ENCODE measurements at regions not wholly inside any gene's neighbourhood (a gene's known extent, or its start where the extent isn't known, plus 50 kb on each side); places are given as distances from the start of the nearest gene placed in this dataset.
"Not testable (repeated sequence)": the region's sequence is repeated elsewhere in the genome, so short reads cannot be mapped to it uniquely, and the experiment has no call there.

DNA sequence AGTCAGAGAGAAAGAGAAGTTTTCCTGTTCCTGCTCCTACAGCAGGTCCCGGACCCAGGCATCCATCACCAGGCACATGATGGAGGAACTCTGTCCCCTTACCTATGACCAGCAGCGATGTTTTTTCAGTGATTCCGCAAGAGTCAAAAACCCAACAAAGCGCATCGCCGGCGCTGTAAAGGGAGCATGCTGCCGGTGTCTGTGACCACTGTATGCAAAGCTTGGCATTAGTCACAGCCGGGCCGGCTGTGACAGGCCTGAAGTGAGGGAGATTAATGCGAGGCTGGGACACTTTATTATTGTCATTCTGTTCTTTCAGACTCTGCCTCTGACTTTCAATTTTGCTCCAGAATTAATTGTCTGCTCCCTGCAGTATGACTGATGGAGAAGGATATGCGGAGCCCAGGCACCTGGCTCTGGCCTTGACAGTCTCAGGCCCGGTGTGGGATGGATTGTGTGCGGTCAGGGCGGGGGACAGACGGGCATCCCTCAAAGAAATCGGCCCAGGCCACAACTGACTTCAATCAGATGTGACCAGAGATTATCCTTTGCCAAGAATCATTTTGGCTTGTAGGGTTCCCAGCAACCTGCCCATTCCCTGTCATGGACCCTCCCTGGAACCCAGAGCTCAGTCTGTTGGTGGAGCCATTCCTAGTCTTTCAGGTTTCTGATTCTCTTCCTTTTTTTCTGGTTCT, 462.0 kb upstream of the ZNF507 start:
- 0 out of 2 replicates have a peak, but pooled peaks cover 7% of the 10 kb centered on the region for H3K27me3 ChIP-seq (ENCODE audit: control insufficient read depth, insufficient read depth, low read length)
- H3K9ac ChIP-seq (ENCODE audit: low read length), result no peak overlapping the region
- no peaks in the 10 kb centered on the region for H3K4me1 ChIP-seq (ENCODE audit: control insufficient read depth, insufficient read depth, low read length)
- no peak overlapping the region for H3K4me3 ChIP-seq (ENCODE audit: low read depth, low read length)
- H3K27ac ChIP-seq (ENCODE audit: low read depth, low read length), result no peak overlapping the region
- H3K9me3 ChIP-seq (ENCODE audit: control insufficient read depth, insufficient read depth, low read depth, low read length), result no peaks in the 10 kb centered on the region
- H3K36me3 ChIP-seq (ENCODE audit: control insufficient read depth, insufficient read depth, low read length), result no peaks in the 10 kb centered on the region

DNA sequence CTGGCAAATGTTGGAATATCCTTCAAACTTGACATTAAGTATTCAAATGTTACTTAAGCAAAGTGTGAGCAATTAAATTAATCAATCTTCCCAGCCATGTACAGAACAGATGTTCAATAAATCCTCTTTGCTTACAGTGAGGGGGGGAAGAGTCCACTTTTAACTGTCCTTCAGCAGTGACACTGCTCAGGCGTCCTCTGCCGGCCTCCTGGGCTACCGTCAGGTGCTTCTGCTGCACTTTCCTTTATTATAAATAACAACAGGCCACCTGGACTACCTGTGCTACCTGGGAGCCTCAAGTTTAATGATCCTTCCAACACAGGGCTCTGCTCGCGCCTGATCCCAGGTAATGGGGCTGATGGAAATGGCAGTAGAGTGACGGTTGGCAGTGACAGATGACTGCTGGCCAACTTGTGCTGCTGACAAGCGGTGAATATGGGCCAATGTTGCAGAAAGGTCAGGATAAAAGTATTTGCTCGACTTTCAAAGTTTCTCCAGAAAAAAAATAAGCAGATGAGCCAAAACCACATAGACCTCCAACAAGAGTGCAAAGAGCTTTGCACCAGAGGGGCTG, 460.0 kb upstream of the ZNF507 start:
- Histone ChIP-seq H3K36me3 (ENCODE audit: control insufficient read depth, insufficient read depth, low read length) (no peaks in the 10 kb centered on the region), H3K4me3 (ENCODE audit: low read depth, low read length) (no peak overlapping the region), H3K4me1 (ENCODE audit: control insufficient read depth, insufficient read depth, low read length) (peaks cover 1% of the 10 kb centered on the region; the same call in 1 of the 2 replicates), H3K9me3 (ENCODE audit: control insufficient read depth, insufficient read depth, low read depth, low read length) (no peaks in the 10 kb centered on the region), H3K9ac (ENCODE audit: low read length) (no peak overlapping the region), H3K27ac (ENCODE audit: low read depth, low read length) (no peak overlapping the region), H3K27me3 (ENCODE audit: control insufficient read depth, insufficient read depth, low read length) (0 out of 2 replicates have a peak, but pooled peaks cover 7% of the 10 kb centered on the region)

DNA sequence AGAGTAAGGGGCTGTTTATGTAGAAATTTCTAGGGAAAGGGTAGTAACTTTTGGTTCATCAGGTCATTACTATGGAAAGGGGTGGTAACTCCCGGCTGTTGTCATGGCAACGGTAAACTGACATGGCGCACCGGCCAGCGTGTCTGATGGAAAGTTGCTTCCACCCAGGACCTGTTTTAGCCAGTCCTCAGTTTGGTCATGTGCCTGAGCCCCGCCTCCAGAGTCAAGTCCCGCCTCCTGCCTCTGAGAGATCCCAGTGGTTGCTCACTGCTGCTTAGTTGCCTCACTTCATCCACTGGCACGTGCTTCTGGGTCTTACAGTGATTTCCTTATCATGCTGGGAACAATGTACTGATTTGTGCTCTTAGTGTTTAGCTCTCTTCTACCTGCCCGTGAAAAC, 455.2 kb upstream of the ZNF507 start:
- Histone ChIP-seq H3K4me3 (ENCODE audit: low read depth, low read length) (no peak overlapping the region), H3K27me3 (ENCODE audit: control insufficient read depth, insufficient read depth, low read length) (0 out of 2 replicates have a peak, but pooled peaks cover 4% of the 10 kb centered on the region), H3K9me3 (ENCODE audit: control insufficient read depth, insufficient read depth, low read depth, low read length) (peaks cover 4% of the 10 kb centered on the region; the same call in 1 of the 2 replicates), H3K9ac (ENCODE audit: low read length) (no peak overlapping the region), H3K27ac (ENCODE audit: low read depth, low read length) (no peak overlapping the region), H3K36me3 (ENCODE audit: control insufficient read depth, insufficient read depth, low read length) (no peaks in the 10 kb centered on the region), H3K4me1 (ENCODE audit: control insufficient read depth, insufficient read depth, low read length) (peaks cover 20% of the 10 kb centered on the region)

DNA sequence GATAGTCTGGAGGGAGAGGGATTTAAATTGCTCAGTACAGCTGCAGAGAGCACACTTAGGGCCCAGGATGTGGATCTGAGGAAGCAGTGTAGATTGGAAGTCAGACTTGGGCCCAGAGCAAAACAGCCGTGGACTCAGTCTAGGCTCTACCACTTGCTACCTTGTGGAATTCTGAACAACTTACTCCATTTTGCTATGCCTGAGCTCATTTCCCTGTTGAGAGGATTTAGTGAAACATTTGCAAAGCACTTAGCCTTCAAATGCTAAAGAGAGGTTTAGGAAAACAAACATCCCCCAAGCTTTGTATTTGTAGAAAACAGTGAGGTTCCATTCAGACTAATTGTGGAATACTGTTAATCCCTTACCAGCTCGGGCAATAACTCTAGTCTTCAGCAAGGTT, 453.4 kb upstream of the ZNF507 start:
- Histone ChIP-seq H3K9me3 (ENCODE audit: control insufficient read depth, insufficient read depth, low read depth, low read length) (peaks cover 4% of the 10 kb centered on the region; the same call in 1 of the 2 replicates), H3K27me3 (ENCODE audit: control insufficient read depth, insufficient read depth, low read length) (no peaks in the 10 kb centered on the region), H3K9ac (ENCODE audit: low read length) (no peak overlapping the region), H3K27ac (ENCODE audit: low read depth, low read length) (no peak overlapping the region), H3K36me3 (ENCODE audit: control insufficient read depth, insufficient read depth, low read length) (no peaks in the 10 kb centered on the region), H3K4me3 (ENCODE audit: low read depth, low read length) (no peak overlapping the region), H3K4me1 (ENCODE audit: control insufficient read depth, insufficient read depth, low read length) (peaks cover 20% of the 10 kb centered on the region)

GRCh38 chr19:31893491-31893890, 451.9 kb upstream of the ZNF507 start:
- H3K27ac ChIP-seq (ENCODE audit: low read depth, low read length); H3K4me3 ChIP-seq (ENCODE audit: low read depth, low read length); H3K9ac ChIP-seq (ENCODE audit: low read length); H3K27me3 ChIP-seq (ENCODE audit: control insufficient read depth, insufficient read depth, low read length); H3K9me3 ChIP-seq (ENCODE audit: control insufficient read depth, insufficient read depth, low read depth, low read length); H3K36me3 ChIP-seq (ENCODE audit: control insufficient read depth, insufficient read depth, low read length): not testable (repeated sequence)
- H3K4me1 ChIP-seq (ENCODE audit: control insufficient read depth, insufficient read depth, low read length), result peaks cover 20% of the 10 kb centered on the region

GRCh38 chr19:31894451-31894850, 451.0 kb upstream of the ZNF507 start:
- Histone ChIP-seq H3K4me3 (ENCODE audit: low read depth, low read length) (no peak overlapping the region), H3K27ac (ENCODE audit: low read depth, low read length) (no peak overlapping the region), H3K36me3 (ENCODE audit: control insufficient read depth, insufficient read depth, low read length) (no peaks in the 10 kb centered on the region), H3K27me3 (ENCODE audit: control insufficient read depth, insufficient read depth, low read length) (no peaks in the 10 kb centered on the region), H3K9ac (ENCODE audit: low read length) (no peak overlapping the region), H3K4me1 (ENCODE audit: control insufficient read depth, insufficient read depth, low read length) (peaks cover 20% of the 10 kb centered on the region), H3K9me3 (ENCODE audit: control insufficient read depth, insufficient read depth, low read depth, low read length) (peaks cover 4% of the 10 kb centered on the region; the same call in 1 of the 2 replicates)

GRCh38 chr19:31897292-31897691, 448.1 kb upstream of the ZNF507 start:
- no peak overlapping the region for H3K4me3 ChIP-seq (ENCODE audit: low read depth, low read length)
- H3K27me3 ChIP-seq (ENCODE audit: control insufficient read depth, insufficient read depth, low read length), result no peaks in the 10 kb centered on the region
- peaks cover 4% of the 10 kb centered on the region; the same call in 1 of the 2 replicates for H3K9me3 ChIP-seq (ENCODE audit: control insufficient read depth, insufficient read depth, low read depth, low read length)
- no peaks in the 10 kb centered on the region for H3K36me3 ChIP-seq (ENCODE audit: control insufficient read depth, insufficient read depth, low read length)
- H3K4me1 ChIP-seq (ENCODE audit: control insufficient read depth, insufficient read depth, low read length), result peaks cover under 1% of the 10 kb centered on the region; the same call in 1 of the 2 replicates
- H3K27ac ChIP-seq (ENCODE audit: low read depth, low read length), result no peak overlapping the region
- H3K9ac ChIP-seq (ENCODE audit: low read length), result no peak overlapping the region

- Histone ChIP-seq H3K4me3 (ENCODE audit: low read depth, low read length) (no peak overlapping the region), H3K27me3 (ENCODE audit: control insufficient read depth, insufficient read depth, low read length) (no peaks in the 10 kb centered on the region), H3K9ac (ENCODE audit: low read length) (no peak overlapping the region), H3K4me1 (ENCODE audit: control insufficient read depth, insufficient read depth, low read length) (no peaks in the 10 kb centered on the region), H3K9me3 (ENCODE audit: control insufficient read depth, insufficient read depth, low read depth, low read length) (no peaks in the 10 kb centered on the region), H3K27ac (ENCODE audit: low read depth, low read length) (no peak overlapping the region), H3K36me3 (ENCODE audit: control insufficient read depth, insufficient read depth, low read length) (no peaks in the 10 kb centered on the region)
These were observed 444.4 kb upstream of the ZNF507 start for GRCh38 chr19:31900991-31901390.

- no peaks in the 10 kb centered on the region for H3K27me3 ChIP-seq (ENCODE audit: control insufficient read depth, insufficient read depth, low read length)
- H3K4me1 ChIP-seq (ENCODE audit: control insufficient read depth, insufficient read depth, low read length), result no peaks in the 10 kb centered on the region
- no peak overlapping the region for H3K4me3 ChIP-seq (ENCODE audit: low read depth, low read length)
- H3K9me3 ChIP-seq (ENCODE audit: control insufficient read depth, insufficient read depth, low read depth, low read length), result no peaks in the 10 kb centered on the region
- no peaks in the 10 kb centered on the region for H3K36me3 ChIP-seq (ENCODE audit: control insufficient read depth, insufficient read depth, low read length)
- H3K9ac ChIP-seq (ENCODE audit: low read length), result no peak overlapping the region
- H3K27ac ChIP-seq (ENCODE audit: low read depth, low read length), result no peak overlapping the region
These were observed 442.6 kb upstream of the ZNF507 start for GRCh38 chr19:31902821-31903220.

- Histone ChIP-seq H3K9ac (ENCODE audit: low read length) (no peak overlapping the region), H3K27ac (ENCODE audit: low read depth, low read length) (no peak overlapping the region)
These were observed 441.4 kb upstream of the ZNF507 start for GRCh38 chr19:31903979-31904378.

DNA sequence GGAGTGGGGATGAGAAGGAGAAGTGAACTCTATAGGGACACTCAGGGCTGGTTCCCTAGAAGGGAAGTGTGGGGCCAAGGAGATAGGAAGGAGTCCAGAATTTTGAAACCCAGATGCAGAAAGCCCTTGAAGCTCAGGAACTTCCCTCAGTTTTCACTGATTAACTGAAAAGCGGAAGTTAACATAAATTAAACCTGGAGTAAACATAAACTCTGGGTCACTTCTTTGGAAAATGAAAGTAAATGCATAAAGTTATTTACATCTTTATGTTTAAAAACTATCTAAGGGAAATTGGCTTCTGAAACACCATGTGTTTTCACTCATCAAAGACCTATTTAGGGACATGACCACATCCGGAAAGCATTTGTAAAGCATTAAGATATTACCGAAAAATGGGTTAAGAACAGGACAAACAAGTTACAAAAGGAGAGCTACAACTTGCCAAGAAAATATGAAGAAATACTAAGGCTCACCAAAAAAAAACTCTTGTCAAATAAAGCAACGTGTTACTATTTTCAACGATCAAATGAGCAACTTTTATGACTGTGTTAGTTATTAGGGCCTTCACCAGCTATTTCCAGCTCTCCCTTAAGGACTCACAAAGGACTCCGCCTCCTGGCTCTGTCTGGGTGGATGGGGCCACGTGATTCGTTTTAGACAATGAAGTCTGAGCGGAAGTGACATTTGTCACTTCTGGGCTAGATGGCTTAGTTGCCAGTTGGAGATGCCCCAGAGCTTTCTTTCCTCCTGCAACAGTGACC, 439.1 kb upstream of the ZNF507 start:
- Histone ChIP-seq H3K9me3 (ENCODE audit: control insufficient read depth, insufficient read depth, low read depth, low read length) (no peaks in the 10 kb centered on the region), H3K27me3 (ENCODE audit: control insufficient read depth, insufficient read depth, low read length) (no peaks in the 10 kb centered on the region), H3K4me3 (ENCODE audit: low read depth, low read length) (no peak overlapping the region), H3K27ac (ENCODE audit: low read depth, low read length) (no peak overlapping the region), H3K9ac (ENCODE audit: low read length) (no peak overlapping the region), H3K36me3 (ENCODE audit: control insufficient read depth, insufficient read depth, low read length) (no peaks in the 10 kb centered on the region), H3K4me1 (ENCODE audit: control insufficient read depth, insufficient read depth, low read length) (no peaks in the 10 kb centered on the region)

More at GRCh38 chr19:31903979-31904378, 441.4 kb upstream of the ZNF507 start:
- no peaks in the 10 kb centered on the region for H3K4me1 ChIP-seq (ENCODE audit: control insufficient read depth, insufficient read depth, low read length)
- H3K4me3 ChIP-seq (ENCODE audit: low read depth, low read length), result no peak overlapping the region
- H3K36me3 ChIP-seq (ENCODE audit: control insufficient read depth, insufficient read depth, low read length), result no peaks in the 10 kb centered on the region
- H3K27me3 ChIP-seq (ENCODE audit: control insufficient read depth, insufficient read depth, low read length), result no peaks in the 10 kb centered on the region
- H3K9me3 ChIP-seq (ENCODE audit: control insufficient read depth, insufficient read depth, low read depth, low read length), result no peaks in the 10 kb centered on the region

Measured in HUES6 (cell line).